ENCODE measurements at regions not wholly inside any gene's neighbourhood (a gene's known extent, or its start where the extent isn't known, plus 50 kb on each side); places are given as distances from the start of the nearest gene placed in this dataset.

DNA sequence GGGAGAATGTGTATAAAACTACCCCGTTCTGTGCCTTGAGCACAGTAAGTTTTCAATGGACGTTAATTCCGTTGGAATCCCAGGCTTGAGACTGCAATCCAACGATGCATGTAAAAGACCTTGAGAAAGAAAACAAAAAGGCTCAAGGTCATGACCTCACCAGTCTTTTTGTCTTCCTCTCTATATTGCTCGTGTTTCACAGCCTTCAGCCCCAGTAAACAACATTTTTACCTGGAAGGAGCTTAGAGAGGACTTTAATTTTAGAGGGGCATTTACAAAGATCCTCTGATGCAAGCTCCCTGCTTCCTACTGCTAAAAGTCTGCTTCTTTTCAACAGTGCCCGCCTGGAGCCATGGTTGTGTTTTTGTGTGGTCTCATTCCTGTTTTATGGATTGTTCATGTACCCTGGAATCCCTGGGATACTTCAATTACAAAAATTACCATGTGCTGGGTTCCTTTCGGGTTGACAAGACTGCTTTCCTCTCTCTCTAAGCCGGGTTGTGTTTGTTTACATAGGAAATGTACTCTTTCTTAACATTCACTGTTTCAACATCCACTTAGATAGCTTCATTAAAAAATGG is 320.1 kb upstream of the NFE2L3 start:
- Histone ChIP-seq H3K27ac (ENCODE audit: insufficient read depth, low read depth, low read length) (no peak overlapping the region), H3K4me2 (ENCODE audit: insufficient read depth, low read length) (peak overlapping the region; percentile 17), H4K20me1 (replicated peaks; ENCODE audit: control insufficient read depth, extremely low read depth, insufficient read depth, low read length) (no peaks in the 10 kb centered on the region), H3K9me3 (replicated peaks; ENCODE audit: control insufficient read depth, insufficient read depth, low read length) (no peaks in the 10 kb centered on the region), H3K9me1 (replicated peaks; ENCODE audit: control insufficient read depth, extremely low read depth, insufficient read depth, low read length) (no peaks in the 10 kb centered on the region), H3K4me3 (replicated peaks in 1 of 3; ENCODE audit: insufficient read depth in 1 of 3, low read depth in 1 of 3, low read length in 3 of 3) (no peak overlapping the region), H3K9ac (replicated peaks; ENCODE audit: extremely low read depth, insufficient read depth, low read length) (no peak overlapping the region), H3K36me3 (ENCODE audit: control insufficient read depth in 2 of 2, extremely low read depth in 1 of 2, insufficient read depth in 2 of 2, low read length in 2 of 2) (no peaks in the 10 kb centered on the region), H2AFZ (ENCODE audit: low read depth, low read length) (peak overlapping the region; percentile 2), H3K4me1 (ENCODE audit: control insufficient read depth, extremely low read depth, insufficient read depth, low read length) (peaks cover 5% of the 10 kb centered on the region), H3K27me3 (ENCODE audit: control insufficient read depth in 2 of 2, insufficient read depth in 2 of 2, low read length in 2 of 2) (no peaks in the 10 kb centered on the region), H3K79me2 (ENCODE audit: control insufficient read depth, insufficient read depth, low read length) (no peaks in the 10 kb centered on the region)
- no peak for DNase-seq (ENCODE audit: low read depth, low spot score)
- TF ChIP-seq POLR2A (IDR thresholded peaks at IDR 0.05; ENCODE audit: low read depth, low read length) (no peak), GATA2 (IDR thresholded peaks at IDR 0.05; ENCODE audit: insufficient read depth, insufficient read length, low read depth, low read length) (no peak)
- FAIRE-seq: no peak
- POLR2A ChIA-PET: interaction anchor here (0.5 kb wide), 1 partner anchor 270 kb away, joined by 3 read pairs; no protein-coding TSS in a partner anchor
- intact Hi-C loops (cut with micrococcal nuclease) (loop anchor here (2.0 kb wide), 1 partner anchor 15 kb away; no protein-coding TSS in a partner anchor), dilution Hi-C loops (cut with MboI; ENCODE audit: extremely low pct_ligation_motif_present, low sequenced_read_pairs) (no loop called here)
- no TSS peak for BruUV-seq (replicated peaks)
- CTCF ChIA-PET: interaction anchor here (0.8 kb wide), 1 partner anchor 10 kb away, joined by 3 read pairs; no protein-coding TSS in a partner anchor

DNA sequence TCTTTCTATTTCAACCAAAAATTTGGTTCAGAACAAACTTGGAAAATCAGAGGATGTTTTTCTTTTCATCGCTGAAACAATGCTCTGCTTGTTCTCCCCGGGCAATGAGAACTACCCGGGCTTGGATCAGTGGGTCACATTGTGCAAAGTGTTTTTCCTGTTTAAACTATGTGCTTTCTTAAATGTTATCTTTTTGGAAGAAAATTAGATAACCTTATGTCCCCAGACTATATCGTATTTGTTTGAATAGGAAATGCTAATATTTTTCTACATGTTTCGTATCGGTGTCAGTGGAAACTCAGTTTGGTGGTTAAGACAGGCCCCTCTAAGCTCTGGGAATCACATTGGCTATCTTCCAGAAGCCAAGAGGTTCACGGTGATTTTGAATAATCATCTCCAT is 319.5 kb upstream of the NFE2L3 start:
- Histone ChIP-seq H3K79me2 (ENCODE audit: control insufficient read depth, insufficient read depth, low read length) (no peaks in the 10 kb centered on the region), H3K9me1 (replicated peaks; ENCODE audit: control insufficient read depth, extremely low read depth, insufficient read depth, low read length) (no peaks in the 10 kb centered on the region), H3K4me2 (ENCODE audit: insufficient read depth, low read length) (peak overlapping the region; percentile 17), H3K9ac (replicated peaks; ENCODE audit: extremely low read depth, insufficient read depth, low read length) (no peak overlapping the region), H3K27me3 (ENCODE audit: control insufficient read depth in 2 of 2, insufficient read depth in 2 of 2, low read length in 2 of 2) (no peaks in the 10 kb centered on the region), H3K36me3 (ENCODE audit: control insufficient read depth in 2 of 2, extremely low read depth in 1 of 2, insufficient read depth in 2 of 2, low read length in 2 of 2) (no peaks in the 10 kb centered on the region), H3K27ac (ENCODE audit: insufficient read depth, low read depth, low read length) (no peak overlapping the region), H3K4me3 (replicated peaks in 1 of 3; ENCODE audit: insufficient read depth in 1 of 3, low read depth in 1 of 3, low read length in 3 of 3) (no peak overlapping the region), H2AFZ (ENCODE audit: low read depth, low read length) (no peak overlapping the region), H4K20me1 (replicated peaks; ENCODE audit: control insufficient read depth, extremely low read depth, insufficient read depth, low read length) (no peaks in the 10 kb centered on the region), H3K9me3 (replicated peaks; ENCODE audit: control insufficient read depth, insufficient read depth, low read length) (no peaks in the 10 kb centered on the region), H3K4me1 (ENCODE audit: control insufficient read depth, extremely low read depth, insufficient read depth, low read length) (peaks cover 5% of the 10 kb centered on the region)
- ChIA-PET CTCF (interaction anchor here (0.8 kb wide), 1 partner anchor 9 kb away, joined by 3 read pairs; no protein-coding TSS in a partner anchor), POLR2A (interaction anchor here (0.5 kb wide), 1 partner anchor 270 kb away, joined by 3 read pairs; no protein-coding TSS in a partner anchor)
- dilution Hi-C loops (cut with MboI; ENCODE audit: extremely low pct_ligation_motif_present, low sequenced_read_pairs) (no loop called here), intact Hi-C loops (cut with micrococcal nuclease) (loop anchor here (2.0 kb wide), 1 partner anchor 14 kb away; no protein-coding TSS in a partner anchor)
- no TSS peak for BruUV-seq (replicated peaks)
- no peak for TF ChIP-seq POLR2A (IDR thresholded peaks at IDR 0.05; ENCODE audit: low read depth, low read length)
- TF ChIP-seq EZH2 (IDR thresholded peaks at IDR 0.05; ENCODE audit: borderline replicate concordance, low read depth, low read length, severe bottlenecking): no peak
- no peak for TF ChIP-seq MYC (IDR thresholded peaks at IDR 0.05; ENCODE audit: low read depth, low read length)
- TF ChIP-seq POLR2AphosphoS5 (IDR thresholded peaks at IDR 0.05; ENCODE audit: insufficient read depth, low read depth, low read length): no peak
- TF ChIP-seq GATA2 (IDR thresholded peaks at IDR 0.05; ENCODE audit: insufficient read depth, insufficient read length, low read depth, low read length): peak; percentile 50
- TF ChIP-seq FOS (IDR thresholded peaks at IDR 0.05; ENCODE audit: borderline replicate concordance, insufficient read depth, low read length): no peak
- TF ChIP-seq JUN (IDR thresholded peaks at IDR 0.05; ENCODE audit: borderline replicate concordance, insufficient read depth, insufficient read length, low read depth): no peak
- TF ChIP-seq, protein P1, sequence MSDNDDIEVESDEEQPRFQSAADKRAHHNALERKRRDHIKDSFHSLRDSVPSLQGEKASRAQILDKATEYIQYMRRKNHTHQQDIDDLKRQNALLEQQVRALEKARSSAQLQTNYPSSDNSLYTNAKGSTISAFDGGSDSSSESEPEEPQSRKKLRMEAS (IDR thresholded peaks at IDR 0.05; ENCODE audit: insufficient read depth, insufficient read length): no peak
- peak; percentile 50 for FAIRE-seq
- DNase-seq (ENCODE audit: low read depth, low spot score): peak; percentile 78
